GM23248 (cell line): ENCODE measurements at regions not wholly inside any gene's neighbourhood (a gene's known extent, or its start where the extent isn't known, plus 50 kb on each side); places are given as distances from the start of the nearest gene placed in this dataset.

Experiments
- DNase-seq: peaks from one replicate; pipeline ENCODE4 v3.0.0-alpha.2; 2015
- H2AFZ ChIP-seq: fragments of 200-600 bp; sonication (generic); 2 replicates; pipeline ENCODE4 v1.6.1; 2016; ENCODE audit warnings: antibody characterized with exemption
- H3F3A ChIP-seq: fragments of 200-600 bp; sonication (generic); 2 replicates; pipeline ENCODE4 v1.6.1; 2016; ENCODE audit warnings: mild to moderate bottlenecking, antibody characterized with exemption, mixed run types; ENCODE audit not compliant: insufficient read depth
- H3K27ac ChIP-seq: fragments of 200-600 bp; sonication (generic); 2 replicates; pipeline ENCODE4 v1.5.1; 2016; ENCODE audit warnings: mild to moderate bottlenecking
- H3K27me3 ChIP-seq: fragments of 200-600 bp; sonication (generic); replicated peaks from 2 replicates; pipeline ENCODE4 v1.6.1; 2016; ENCODE audit warnings: mild to moderate bottlenecking; ENCODE audit not compliant: insufficient read depth
- H3K36me3 ChIP-seq: fragments of 200-600 bp; sonication (generic); 2 replicates; pipeline ENCODE4 v1.6.1; 2016; ENCODE audit warnings: low read depth, mild to moderate bottlenecking
- H3K4me1 ChIP-seq: fragments of 200-600 bp; sonication (generic); 2 replicates; pipeline ENCODE4 v1.6.1; 2016; ENCODE audit warnings: mild to moderate bottlenecking; ENCODE audit not compliant: insufficient read depth
- H3K4me2 ChIP-seq: fragments of 200-600 bp; sonication (generic); one replicate; pipeline ENCODE4 v1.6.1; 2016; ENCODE audit warnings: mild to moderate bottlenecking; ENCODE audit not compliant: unreplicated experiment
- H3K4me3 ChIP-seq: fragments of 200-600 bp; sonication (generic); 2 replicates; pipeline ENCODE4 v1.5.1; 2016; ENCODE audit warnings: mild to moderate bottlenecking
- H3K79me2 ChIP-seq: fragments of 200-600 bp; sonication (generic); 2 replicates; pipeline ENCODE4 v1.6.1; 2016; ENCODE audit warnings: mild to moderate bottlenecking; ENCODE audit not compliant: insufficient read depth
- H3K9ac ChIP-seq: fragments of 200-600 bp; sonication (generic); 2 replicates; pipeline ENCODE4 v1.6.1; 2016; ENCODE audit warnings: mild to moderate bottlenecking
- H3K9me2 ChIP-seq: fragments of 200-600 bp; sonication (generic); 2 replicates; pipeline ENCODE4 v1.6.1; 2016; ENCODE audit warnings: mixed run types, mild to moderate bottlenecking, moderate library complexity; ENCODE audit not compliant: insufficient read depth
- H3K9me3 ChIP-seq: fragments of 200-600 bp; sonication (generic); one replicate; pipeline ENCODE4 v1.6.1; 2017; ENCODE audit warnings: low read depth
- H4K20me1 ChIP-seq: fragments of 200-600 bp; sonication (generic); 2 replicates; pipeline ENCODE4 v1.6.0; 2016; ENCODE audit not compliant: insufficient read depth
- EZH2 ChIP-seq: fragments of 200-600 bp; sonication (generic); IDR thresholded peaks from 2 replicates; pipeline ENCODE4 v1.6.1; 2018; ENCODE audit warnings: antibody characterized with exemption, mild to moderate bottlenecking; ENCODE audit not compliant: insufficient read depth, poor library complexity, severe bottlenecking
- EZH2phosphoT487 ChIP-seq: fragments of 200-600 bp; sonication (generic); IDR thresholded peaks from 2 replicates; pipeline ENCODE4 v1.6.1; 2018; ENCODE audit warnings: antibody characterized with exemption, moderate library complexity, mild to moderate bottlenecking, low read depth; ENCODE audit not compliant: insufficient read depth
- WGBS, 2 experiments: methylation state at CpG; one replicate each; pipeline ENCODE4 v1.1.6; 2015 to 2017; ENCODE audit warnings: low lambda C conversion rate in 2 of 2, low coverage in 1 of 2; ENCODE audit errors: missing lambda C conversion rate in 2 of 2; 5-methylcytosine and 5-hydroxymethylcytosine counted together
- in situ Hi-C: fragments of 300-500 bp; cut with MboI; formaldehyde crosslinking; loops from 2 replicates; pipeline ENCODE4 v1.15.0; 2020

GRCh38 chr2:34045101-34045655, 446.1 kb upstream of the FAM98A start:
- Histone ChIP-seq H3K4me2 (no peak overlapping the region), H4K20me1 (no peaks in the 10 kb centered on the region), H3F3A (no peaks in the 10 kb centered on the region), H3K4me3 (no peak overlapping the region), H3K27me3 (no peaks in the 10 kb centered on the region), H2AFZ (no peak overlapping the region), H3K9me2 (no peaks in the 10 kb centered on the region), H3K9ac (no peak overlapping the region), H3K27ac (no peak overlapping the region), H3K36me3 (no peaks in the 10 kb centered on the region), H3K79me2 (no peaks in the 10 kb centered on the region), H3K4me1 (no peaks in the 10 kb centered on the region), H3K9me3 (no peaks in the 10 kb centered on the region)
- in situ Hi-C loops, result no loop called here
- DNase-seq, result no peak
- 7 to 8% methylated on average over 5 of the region's 5 CpGs for WGBS, 2 experiments
- TF ChIP-seq EZH2 (no peak), EZH2phosphoT487 (no peak)

- H3K4me3 ChIP-seq, result no peak overlapping the region
- no peak for TF ChIP-seq EZH2phosphoT487
- no peak for TF ChIP-seq EZH2
- no peaks in the 10 kb centered on the region for H3K4me1 ChIP-seq
- no peaks in the 10 kb centered on the region for H4K20me1 ChIP-seq
- H3K9me3 ChIP-seq, result no peaks in the 10 kb centered on the region
- H3K79me2 ChIP-seq, result no peaks in the 10 kb centered on the region
- H2AFZ ChIP-seq, result no peak overlapping the region
- H3K9me2 ChIP-seq, result no peaks in the 10 kb centered on the region
- no peak overlapping the region for H3K4me2 ChIP-seq
- no peak overlapping the region for H3K27ac ChIP-seq
- in situ Hi-C loops, result no loop called here
- 25 to 33% methylated on average over 1 of the region's 1 CpG for WGBS, 2 experiments
- DNase-seq, result no peak
- H3K9ac ChIP-seq, result no peak overlapping the region
- no peaks in the 10 kb centered on the region for H3K27me3 ChIP-seq
- no peaks in the 10 kb centered on the region for H3K36me3 ChIP-seq
- H3F3A ChIP-seq, result no peaks in the 10 kb centered on the region
Measured at GRCh38 chr2:34037886-34038285, 438.8 kb upstream of the FAM98A start.

GRCh38 chr2:34037157-34037556, 438.1 kb upstream of the FAM98A start:
- no peaks in the 10 kb centered on the region for H3K36me3 ChIP-seq
- in situ Hi-C loops, result no loop called here
- H3K4me1 ChIP-seq, result no peaks in the 10 kb centered on the region
- whole genome bisulfite sequencing, 2 experiments, result 20 to 21% methylated on average over 3 of the region's 3 CpGs
- H3K4me3 ChIP-seq, result no peak overlapping the region
- H3K4me2 ChIP-seq, result no peak overlapping the region
- H3K79me2 ChIP-seq, result no peaks in the 10 kb centered on the region
- H3K9me2 ChIP-seq, result no peaks in the 10 kb centered on the region
- no peaks in the 10 kb centered on the region for H3K9me3 ChIP-seq
- H3K27ac ChIP-seq, result no peak overlapping the region
- H3K27me3 ChIP-seq, result no peaks in the 10 kb centered on the region
- no peaks in the 10 kb centered on the region for H3F3A ChIP-seq
- no peak overlapping the region for H3K9ac ChIP-seq
- no peak for TF ChIP-seq EZH2phosphoT487
- TF ChIP-seq EZH2, result no peak
- no peak overlapping the region for H2AFZ ChIP-seq
- H4K20me1 ChIP-seq, result no peaks in the 10 kb centered on the region
- DNase-seq, result no peak

- no peak for TF ChIP-seq EZH2
- no peak for TF ChIP-seq EZH2phosphoT487
- no peaks in the 10 kb centered on the region for H3K27me3 ChIP-seq
- 0% methylated on average over 1 of the region's 1 CpG for WGBS, 2 experiments
- no peaks in the 10 kb centered on the region for H4K20me1 ChIP-seq
- no peaks in the 10 kb centered on the region for H3K4me1 ChIP-seq
- H3K36me3 ChIP-seq, result no peaks in the 10 kb centered on the region
- no peaks in the 10 kb centered on the region for H3K9me3 ChIP-seq
- H3K9me2 ChIP-seq, result no peaks in the 10 kb centered on the region
- no peaks in the 10 kb centered on the region for H3K79me2 ChIP-seq
- no peak overlapping the region for H3K27ac ChIP-seq
- no peak overlapping the region for H3K4me2 ChIP-seq
- H3F3A ChIP-seq, result no peaks in the 10 kb centered on the region
- no peak overlapping the region for H2AFZ ChIP-seq
- in situ Hi-C loops, result no loop called here
- H3K4me3 ChIP-seq, result no peak overlapping the region
- no peak overlapping the region for H3K9ac ChIP-seq
- DNase-seq, result no peak
Measured at GRCh38 chr2:34031097-34031496, 432.0 kb upstream of the FAM98A start.

GRCh38 chr2:34030273-34030672, 431.2 kb upstream of the FAM98A start:
- no peak for TF ChIP-seq EZH2phosphoT487
- no peak for TF ChIP-seq EZH2
- H4K20me1 ChIP-seq, result no peaks in the 10 kb centered on the region
- H3K4me1 ChIP-seq, result no peaks in the 10 kb centered on the region
- 54 to 56% methylated on average over 1 of the region's 1 CpG for WGBS, 2 experiments
- H3K9me2 ChIP-seq, result no peaks in the 10 kb centered on the region
- no peaks in the 10 kb centered on the region for H3K36me3 ChIP-seq
- in situ Hi-C loops, result no loop called here
- H3K27me3 ChIP-seq, result no peaks in the 10 kb centered on the region
- DNase-seq, result no peak
- no peak overlapping the region for H2AFZ ChIP-seq
- no peaks in the 10 kb centered on the region for H3F3A ChIP-seq
- H3K9me3 ChIP-seq, result no peaks in the 10 kb centered on the region
- no peaks in the 10 kb centered on the region for H3K79me2 ChIP-seq
- no peak overlapping the region for H3K9ac ChIP-seq
- no peak overlapping the region for H3K4me3 ChIP-seq
- H3K27ac ChIP-seq, result no peak overlapping the region
- no peak overlapping the region for H3K4me2 ChIP-seq
